HG03432 (cell line): ENCODE measurements at regions not wholly inside any gene's neighbourhood (a gene's known extent, or its start where the extent isn't known, plus 50 kb on each side); places are given as distances from the start of the nearest gene placed in this dataset.

Experiments
- ATAC-seq: cut with Tn5 transposase; IDR thresholded peaks from one replicate; pipeline ENCODE4 v1.9.1; 2021; ENCODE audit warnings: mild to moderate bottlenecking, moderate library complexity; ENCODE audit not compliant: unreplicated experiment

DNA sequence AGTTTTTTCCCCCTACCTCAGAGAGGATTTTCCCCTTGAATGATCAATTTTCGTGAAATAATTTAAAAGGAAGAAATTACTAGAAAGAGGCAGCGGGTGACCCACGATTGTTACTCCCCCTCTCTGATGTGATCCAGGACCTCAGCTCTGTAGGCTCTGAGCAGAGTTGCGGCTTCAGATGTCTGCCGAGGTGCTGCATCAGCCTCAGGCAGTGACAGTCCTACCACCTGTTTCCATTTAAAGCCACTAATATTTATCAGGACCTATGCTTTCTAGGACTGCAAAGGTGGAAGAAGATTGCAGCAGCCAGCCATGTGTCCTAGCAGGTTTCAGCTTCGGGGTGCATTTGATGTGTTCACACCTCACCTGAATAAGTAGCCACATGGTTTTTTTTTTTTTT lies 294.8 kb upstream of the C2CD4B start:
- no peak for ATAC-seq

DNA sequence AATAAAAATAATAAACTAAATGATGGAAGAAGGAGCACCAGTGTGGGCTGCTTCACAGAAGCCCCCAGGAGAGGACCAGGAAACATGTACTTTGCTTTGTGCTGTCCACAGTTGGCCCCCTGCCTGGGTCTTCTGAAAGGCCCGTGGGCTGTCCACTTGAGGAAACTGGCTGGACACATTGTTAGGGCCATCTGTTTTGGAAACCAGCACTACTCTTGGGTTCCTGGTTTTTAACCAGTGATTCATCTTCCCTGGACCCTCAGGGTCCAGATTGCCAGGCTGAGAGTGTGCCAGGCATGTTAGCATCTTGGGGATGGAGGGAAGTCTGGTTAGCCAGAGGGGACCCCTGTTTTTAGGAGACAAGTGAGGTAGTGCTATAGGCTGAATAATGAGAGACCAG lies 297.2 kb upstream of the C2CD4B start:
- no peak for ATAC-seq

DNA sequence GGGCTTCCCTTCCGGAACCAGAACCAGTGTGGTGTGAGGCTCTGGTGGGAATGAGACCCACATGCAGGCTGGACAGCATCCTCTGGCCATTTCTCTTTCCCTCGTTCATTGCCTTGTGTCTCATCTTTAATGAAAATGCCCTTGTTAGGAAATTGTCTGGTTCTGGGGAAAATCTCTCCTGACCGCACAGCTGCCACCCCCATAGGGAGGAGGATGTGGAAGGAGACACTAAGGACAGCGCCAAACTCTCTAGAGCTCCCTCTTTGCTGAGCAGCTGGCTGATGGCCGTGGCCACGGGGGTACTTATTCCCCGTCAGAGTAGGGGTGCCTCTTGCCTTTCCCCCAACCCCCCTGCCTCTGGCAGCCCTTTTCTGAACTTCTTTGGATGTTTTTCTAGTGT lies 297.6 kb upstream of the C2CD4B start:
- ATAC-seq, result no peak

DNA sequence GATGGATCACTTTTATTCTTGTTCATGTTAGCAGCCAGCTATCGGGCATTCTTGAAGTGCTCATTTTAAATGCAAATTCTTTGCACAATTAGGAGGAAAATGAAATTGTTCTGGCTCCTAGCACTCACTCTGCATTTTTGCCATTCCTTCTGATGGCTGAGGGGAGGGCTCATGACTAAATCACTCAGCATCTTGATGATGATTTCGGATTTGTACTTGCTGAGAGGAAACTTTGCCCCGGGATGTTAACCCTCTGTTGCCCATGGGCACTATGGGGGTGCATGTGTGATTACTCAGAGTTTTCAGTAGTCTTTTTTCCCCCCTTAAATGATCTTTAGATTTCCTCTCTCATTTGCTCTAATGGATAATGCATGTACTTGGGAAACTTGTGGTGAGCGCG lies 299.6 kb upstream of the C2CD4B start:
- no peak for ATAC-seq

DNA sequence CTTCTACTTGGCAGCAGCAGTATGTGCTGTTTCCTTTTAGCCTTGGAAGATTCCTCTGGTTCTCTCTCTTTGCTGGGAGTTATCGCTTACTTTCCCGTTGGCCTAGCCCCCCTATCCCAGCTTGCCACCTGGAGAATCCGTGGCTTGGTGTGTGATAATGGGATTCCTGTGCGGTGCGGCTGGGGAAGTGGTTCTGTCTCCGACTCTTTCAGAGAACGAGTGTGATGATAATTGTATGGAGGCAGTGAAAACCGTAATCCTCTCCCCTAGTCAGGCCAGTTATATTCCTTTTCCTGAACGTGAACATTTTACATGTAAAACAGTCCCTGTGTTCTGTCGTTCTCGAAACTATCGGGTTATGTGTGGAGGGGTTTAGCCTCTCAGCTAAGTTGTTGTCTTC lies 300.1 kb upstream of the C2CD4B start:
- no peak for ATAC-seq

DNA sequence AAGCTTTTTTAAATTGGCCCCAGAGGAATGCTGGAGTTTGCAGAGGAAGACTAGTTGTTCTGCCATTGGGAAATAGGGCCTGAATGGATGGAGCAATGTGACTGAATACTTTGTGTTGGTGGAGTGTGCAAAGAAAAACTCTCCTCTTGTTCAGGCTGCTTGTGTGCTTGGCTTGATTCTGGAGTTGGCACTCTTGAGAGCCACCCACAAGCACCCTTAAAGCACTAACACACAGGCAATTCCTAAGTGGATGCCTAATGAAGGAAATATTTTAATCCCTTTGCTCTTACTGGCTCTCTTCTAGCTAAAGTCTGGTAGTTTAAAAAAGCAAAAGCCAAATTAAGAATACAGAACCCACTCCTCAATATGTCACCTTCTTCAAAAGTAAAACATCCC lies 304.4 kb upstream of the C2CD4B start:
- ATAC-seq, result no peak

DNA sequence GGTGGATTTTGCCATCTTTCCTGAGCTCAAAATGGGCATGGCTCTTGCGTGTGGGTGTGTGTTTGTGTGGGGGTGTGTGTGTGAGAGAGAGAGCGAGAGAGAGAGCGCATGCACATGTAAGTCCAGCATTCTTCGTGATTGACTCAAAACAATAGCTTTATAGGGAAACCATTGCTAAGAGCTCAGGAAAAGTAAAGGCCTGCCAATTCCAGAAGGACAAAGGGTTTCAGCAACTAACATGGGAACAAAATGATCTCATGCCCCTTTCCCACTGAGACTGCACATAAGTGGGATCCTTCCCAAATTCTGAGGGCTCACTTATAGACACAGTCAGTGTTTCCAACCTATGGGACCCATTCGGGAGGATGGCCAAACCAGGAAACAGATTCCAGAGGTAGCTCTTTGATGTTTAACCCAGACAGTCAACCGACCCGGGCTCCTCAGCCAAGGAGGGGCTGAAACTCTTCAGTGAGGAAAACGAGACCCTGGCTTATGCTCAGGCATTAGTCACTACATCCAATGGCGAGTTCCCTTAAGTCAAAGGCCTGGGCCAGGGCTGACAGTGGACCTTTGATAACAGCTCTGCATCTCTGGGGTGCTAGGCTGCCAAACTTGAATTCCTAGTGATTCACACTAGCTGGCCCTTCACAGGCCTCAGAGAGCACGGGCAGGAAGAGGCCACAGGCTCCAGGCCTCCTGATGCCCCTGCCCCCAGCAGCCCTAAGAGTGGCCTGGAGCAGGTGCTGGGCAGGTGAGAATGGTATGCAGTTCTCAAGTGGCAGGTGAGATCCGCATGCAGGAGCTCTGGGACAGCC lies 305.0 kb upstream of the C2CD4B start:
- no peak for ATAC-seq

DNA sequence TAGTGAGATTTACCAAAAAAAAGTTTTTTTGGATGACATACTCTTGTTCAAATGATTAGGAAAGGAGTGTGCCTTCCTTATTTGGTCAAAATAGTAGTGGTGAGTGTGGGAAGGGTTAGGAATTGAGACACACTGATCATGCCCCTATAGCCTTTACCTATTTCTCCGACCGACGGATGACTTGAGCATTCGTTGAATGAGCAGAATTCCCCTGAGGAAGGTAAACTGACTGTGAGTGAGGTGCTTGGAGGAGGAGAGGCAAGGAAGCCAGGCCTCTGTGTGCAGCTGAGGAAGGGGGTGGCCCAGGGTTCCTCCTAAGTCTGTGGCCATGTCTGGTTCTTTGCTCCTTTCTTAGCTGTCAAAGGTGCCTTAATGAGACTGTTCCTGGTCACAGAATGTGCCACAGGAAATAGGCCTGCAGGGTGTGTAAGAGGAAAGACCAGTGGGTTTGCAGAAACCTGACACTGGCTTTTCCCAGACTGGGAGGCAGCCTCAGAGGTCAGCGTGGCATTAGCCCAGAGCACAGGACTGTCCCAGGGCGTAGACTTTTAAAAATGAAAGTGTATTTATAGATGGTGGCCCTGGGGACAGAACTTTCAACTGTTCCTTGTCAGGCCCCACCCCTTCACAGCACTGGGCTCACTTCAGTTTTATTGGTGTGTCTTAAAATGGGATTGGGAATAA lies 307.7 kb upstream of the C2CD4B start:
- ATAC-seq, result no peak

DNA sequence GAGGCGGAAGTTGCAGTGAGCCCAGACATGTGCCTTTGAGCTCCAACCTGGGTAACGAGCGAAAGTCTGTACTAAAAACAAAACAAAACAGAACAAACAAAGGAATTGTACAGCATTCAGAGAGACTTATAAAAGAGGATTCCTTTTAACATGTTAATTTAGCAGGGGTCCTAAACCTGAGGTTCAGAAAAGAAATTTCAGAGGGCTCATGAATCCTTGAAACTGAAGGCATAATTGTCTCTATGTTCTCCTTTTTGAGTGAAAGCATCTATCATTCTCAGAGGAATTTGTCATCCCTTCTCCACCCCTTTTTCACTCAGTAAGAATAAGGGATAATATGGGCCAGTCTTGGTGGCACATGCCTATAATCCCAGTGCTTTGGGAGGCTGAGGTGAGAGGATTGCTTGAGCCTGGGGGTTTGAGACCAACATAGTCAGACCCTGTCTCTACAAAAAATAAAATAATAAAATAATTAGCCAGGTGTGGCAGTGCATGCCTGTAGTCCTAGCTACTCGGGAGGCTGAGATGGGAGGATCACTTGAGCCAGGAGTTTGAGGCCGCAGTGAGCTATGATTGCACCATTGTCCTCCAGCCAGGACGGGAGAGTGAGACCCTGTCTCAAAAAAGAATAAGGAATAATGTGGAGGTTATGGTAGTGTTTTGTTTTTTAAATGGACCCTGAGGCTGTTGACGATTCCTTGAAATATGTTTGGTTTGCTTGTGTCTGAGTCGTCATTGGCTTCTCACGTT lies 309.1 kb upstream of the C2CD4B start:
- ATAC-seq, result no peak

DNA sequence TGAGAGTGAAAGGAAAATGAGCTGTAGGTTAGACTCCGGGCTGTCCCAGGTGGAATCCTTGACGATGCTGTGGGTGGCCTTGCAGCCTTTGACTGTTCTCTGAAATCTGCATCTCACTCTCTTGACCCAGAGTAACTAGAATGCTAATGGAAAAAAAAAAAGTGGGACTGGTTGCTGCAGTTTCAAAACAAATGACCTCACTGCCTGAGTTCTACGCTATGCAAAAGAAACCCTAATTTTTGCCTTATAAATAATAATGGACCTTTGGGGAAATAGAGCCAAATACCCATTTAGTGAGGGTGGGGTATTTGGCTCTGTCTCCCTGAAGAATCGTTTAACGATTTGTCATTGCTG lies 309.7 kb upstream of the C2CD4B start:
- no peak for ATAC-seq

DNA sequence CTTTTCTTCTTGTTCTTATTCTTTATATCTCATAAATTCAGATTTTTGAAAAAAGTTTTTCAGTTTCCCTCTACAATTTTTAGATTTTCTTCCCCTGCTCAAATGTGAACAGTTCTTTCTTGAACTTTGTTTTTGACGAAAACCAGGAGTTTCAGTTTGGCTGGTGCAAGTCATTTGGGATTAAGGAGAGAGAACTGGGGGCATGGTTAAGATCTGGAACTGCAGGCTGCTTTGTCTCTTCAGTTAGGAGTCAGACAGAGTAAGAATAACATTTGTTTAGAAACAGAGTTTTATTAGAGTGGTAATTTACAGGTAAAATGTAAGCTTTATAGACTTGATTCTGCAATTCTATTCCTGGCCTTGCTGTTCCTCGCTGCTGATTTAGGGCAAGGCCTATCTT lies 310.5 kb upstream of the C2CD4B start:
- ATAC-seq, result no peak

DNA sequence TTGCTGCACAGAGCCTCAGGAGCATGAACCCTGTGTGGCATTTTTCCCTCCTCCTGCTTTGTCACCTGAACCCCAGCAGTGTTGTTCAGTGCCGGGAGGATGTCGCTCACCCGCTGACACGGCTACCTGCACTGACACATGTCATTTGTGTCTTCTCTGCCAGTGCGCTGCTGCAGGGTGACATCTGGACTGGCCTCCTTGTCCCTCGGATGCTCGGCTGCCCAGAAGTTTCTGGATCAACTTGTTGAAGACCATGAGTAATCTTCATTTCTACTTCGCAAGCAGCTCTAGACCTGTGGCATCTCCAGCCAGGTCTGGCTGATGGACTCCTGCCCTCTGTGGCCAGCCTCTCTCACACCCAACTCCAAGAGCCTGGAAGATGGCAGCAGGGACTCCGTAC lies 311.1 kb upstream of the C2CD4B start:
- no peak for ATAC-seq

DNA sequence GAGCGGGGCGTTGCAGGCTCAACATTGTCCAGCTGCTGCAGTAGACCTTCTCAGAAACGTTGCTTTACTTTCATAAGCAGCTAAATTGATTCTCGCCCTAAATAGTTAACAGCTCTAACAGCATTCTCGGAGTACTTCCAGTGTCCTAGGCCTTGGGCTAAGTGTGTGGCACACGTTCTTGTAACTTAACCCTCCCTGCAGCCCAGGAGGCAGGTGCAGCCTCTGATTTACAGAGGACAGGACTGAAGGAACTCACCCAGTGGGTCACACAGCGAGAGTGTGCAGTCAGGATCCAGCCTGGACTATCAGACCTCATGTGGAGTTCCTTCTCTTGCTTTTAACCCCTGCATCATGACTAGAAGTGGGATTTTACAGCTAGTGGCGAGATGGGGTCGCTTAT lies 312.8 kb upstream of the C2CD4B start:
- ATAC-seq, result no peak

DNA sequence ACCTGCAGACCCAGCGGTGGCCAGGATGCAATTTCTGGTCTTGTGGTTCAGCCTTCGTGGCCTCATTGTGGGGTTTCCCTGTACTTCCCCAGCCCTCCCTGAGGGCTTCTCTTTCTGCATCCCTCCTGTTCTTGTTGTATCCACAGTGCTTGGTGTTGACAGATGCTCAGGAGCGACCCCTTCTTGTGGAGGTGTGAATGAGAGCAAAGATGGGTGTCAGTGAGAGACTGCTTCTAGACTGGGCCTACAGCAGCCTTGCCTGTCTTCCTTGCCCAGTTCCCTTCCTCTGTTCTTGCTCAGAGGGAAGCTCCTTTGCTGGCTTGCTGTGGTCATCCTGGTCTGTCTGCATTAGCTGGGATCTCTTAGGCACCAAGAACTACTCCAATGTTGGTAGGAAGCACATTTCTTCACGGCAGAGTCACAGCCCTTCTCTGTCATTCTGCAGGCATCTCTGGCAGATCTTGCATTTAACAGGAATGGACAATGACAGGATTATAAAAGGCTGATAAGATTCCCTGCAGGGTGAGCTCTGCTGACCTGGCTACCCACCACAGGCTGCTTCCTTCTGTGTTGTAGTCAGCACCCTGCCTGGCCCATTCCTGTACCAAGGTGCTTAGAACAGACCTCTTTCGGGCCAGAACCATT lies 317.8 kb upstream of the C2CD4B start:
- ATAC-seq, result peak; percentile 84

DNA sequence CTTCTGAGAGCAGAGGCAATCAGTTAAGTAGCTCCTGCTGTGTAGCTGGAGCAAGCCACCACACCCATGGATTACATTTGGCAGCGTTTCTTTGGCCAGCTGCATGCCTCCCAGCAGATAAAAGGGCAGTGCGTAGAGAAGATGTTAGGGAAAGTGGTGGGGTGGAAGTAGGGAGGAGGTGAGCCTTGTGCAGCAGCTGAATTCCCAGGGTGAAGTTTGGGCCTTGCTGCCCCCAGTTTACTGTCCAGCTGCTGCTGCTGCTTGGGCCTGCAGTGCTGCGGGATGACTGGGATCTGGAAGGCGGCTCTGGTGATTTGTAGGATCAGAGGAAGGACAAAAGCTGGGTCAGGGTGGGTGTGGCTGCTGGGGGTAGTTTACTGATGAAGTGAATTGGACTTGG lies 318.7 kb upstream of the C2CD4B start:
- no peak for ATAC-seq

DNA sequence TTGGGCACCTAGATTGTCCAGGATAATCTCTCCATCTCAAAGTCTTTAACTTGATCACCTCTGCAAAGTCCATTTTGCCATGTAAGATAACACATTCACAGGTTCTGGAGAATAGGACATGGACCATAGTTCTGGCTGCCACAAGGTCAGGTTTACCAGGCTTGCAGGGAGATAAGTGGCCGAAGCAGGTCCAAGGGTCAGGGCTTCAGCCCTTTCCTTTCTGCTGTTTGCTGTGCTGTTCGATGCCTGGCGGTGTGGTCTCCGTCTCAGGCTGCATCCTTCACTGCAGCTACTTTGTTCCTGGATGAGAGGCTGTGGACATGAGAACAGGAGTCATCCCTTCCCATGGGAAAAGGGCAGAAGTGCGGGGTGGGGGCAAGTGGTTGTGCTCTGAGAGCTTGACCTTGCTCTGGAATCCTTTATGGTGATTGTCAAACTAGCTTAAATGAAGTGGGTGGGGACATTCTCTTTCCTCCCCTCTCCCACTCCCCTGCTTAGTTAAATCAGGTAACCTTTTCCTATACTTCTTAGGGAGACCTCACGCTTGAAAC lies 320.2 kb upstream of the C2CD4B start:
- ATAC-seq, result no peak

DNA sequence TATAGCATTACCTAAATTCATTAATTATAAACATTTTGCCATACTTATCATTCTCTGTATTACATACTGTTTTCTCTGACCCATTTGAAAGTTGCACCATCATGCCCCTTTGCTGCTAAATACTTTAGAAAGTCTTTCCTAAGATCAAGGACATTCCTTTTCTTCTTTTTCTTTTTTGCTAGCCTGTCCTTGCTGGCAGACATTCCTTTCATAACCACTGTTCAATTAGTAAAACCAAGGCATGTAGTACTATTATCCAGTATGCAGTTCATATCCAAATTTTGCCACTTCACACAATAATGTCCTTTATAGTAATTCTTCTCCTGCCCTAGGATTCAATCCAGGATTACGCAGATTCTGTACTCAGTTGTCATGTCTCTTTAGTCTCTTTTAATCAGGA lies 321.0 kb upstream of the C2CD4B start:
- ATAC-seq, result no peak

DNA sequence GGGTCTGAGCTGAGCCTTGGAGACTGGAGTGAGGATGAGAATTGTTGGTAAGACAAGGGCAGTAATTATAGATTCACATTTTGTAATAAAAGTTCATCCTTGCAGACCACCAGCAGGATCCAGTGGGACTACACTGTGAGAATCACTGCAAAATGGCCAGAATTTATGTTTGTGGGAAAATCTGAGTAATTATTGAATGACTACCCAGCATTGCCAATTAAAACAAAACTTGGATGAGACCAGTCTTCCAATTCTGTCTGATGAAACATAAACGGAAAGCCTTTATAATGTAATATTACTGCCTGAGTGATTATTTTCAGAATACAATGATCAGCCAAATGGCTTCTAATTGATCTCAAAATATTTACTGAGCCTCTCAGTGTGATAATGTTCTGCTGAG lies 323.3 kb upstream of the C2CD4B start:
- no peak for ATAC-seq

DNA sequence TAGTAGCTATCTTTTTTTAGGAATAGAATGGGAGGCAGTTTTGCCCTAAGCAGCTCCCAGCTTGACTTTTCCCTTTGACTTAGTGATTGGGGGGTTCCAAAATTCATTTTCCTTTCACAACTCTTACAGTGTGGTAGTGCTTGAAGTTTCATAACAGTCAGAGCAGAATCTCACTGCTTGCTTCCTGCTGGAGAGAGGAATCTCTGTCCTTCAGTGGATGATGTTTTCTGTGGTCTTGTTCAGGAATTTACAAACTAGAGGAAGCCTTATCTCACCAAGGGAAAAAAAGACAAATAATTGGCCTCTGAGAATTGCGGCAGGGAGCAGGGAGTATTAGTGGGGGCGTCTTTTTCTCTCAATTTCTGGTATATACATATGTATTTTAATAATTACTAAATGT lies 326.6 kb upstream of the C2CD4B start:
- ATAC-seq, result no peak

DNA sequence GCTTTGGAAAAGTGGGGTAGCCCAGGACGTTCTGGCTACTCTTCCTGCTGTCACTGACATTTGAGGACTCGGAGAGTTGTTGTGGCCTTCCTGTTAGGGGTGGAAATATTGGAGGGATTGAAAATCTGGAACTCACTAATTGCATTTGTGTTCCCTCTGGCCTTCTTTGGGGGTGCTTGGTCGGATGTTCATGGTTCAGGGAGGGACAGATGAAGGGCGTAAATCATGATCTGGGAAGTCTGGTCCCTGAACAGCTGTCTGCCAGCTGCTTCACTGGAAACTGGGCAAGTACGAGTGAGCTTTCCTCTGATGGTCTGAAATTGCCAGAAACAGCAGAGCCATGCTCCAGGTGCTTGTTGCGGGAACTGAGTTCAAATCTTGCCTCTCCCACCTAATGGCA lies 327.8 kb upstream of the C2CD4B start:
- ATAC-seq, result no peak

DNA sequence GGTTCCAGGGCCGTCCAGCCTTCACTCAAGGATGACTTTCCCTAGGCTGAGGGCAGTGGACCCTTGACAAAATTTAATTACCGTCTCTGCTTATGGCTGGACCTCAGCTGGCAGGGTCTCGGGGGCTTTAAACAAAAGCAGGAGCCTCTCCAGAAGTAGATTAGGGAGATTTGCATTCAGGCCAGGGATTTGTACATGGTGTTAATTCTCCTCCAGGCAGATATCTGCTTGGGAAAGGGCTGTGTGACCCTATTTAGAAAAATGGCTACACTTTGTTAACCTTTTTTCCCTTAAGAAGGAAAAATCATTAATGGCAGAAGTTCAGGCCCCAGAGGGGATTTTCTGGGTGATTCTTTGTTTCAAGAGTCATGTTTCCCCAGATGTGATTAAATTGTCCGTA lies 329.1 kb upstream of the C2CD4B start:
- no peak for ATAC-seq
